PFSK-1 (cell line): ENCODE measurements at regions not wholly inside any gene's neighbourhood (a gene's known extent, or its start where the extent isn't known, plus 50 kb on each side); places are given as distances from the start of the nearest gene placed in this dataset.

Experiments used
- FOXP2 ChIP-seq: optimal IDR thresholded peaks from 2 replicates; pipeline ENCODE3; 2011; ENCODE audit warnings: borderline replicate concordance, control low read depth, inconsistent platforms; ENCODE audit not compliant: insufficient read depth; ENCODE audit errors: extremely low read length, extremely low read depth
- POLR2AphosphoS5 ChIP-seq: IDR thresholded peaks from 2 replicates; pipeline ENCODE4 v1.6.1; 2012; ENCODE audit warnings: low read depth, mild to moderate bottlenecking, control low read depth, low read length, moderate library complexity
- REST ChIP-seq, 2 experiments: IDR thresholded peaks; 2 replicates each; pipeline versions ENCODE4 v1.6.1 to v1.8.0; 2011 to 2012; ENCODE audit warnings: low read depth in 2 of 2, low read length in 2 of 2, control low read depth in 1 of 2, inconsistent platforms in 1 of 2, mild to moderate bottlenecking in 1 of 2, moderate library complexity in 1 of 2; ENCODE audit not compliant: insufficient read depth in 1 of 2
- SIN3A ChIP-seq: IDR thresholded peaks from 2 replicates; pipeline ENCODE4 v1.6.1; 2012; ENCODE audit warnings: mild to moderate bottlenecking, low read length, moderate library complexity, borderline replicate concordance; ENCODE audit not compliant: insufficient read depth
- TAF1 ChIP-seq: IDR thresholded peaks from 2 replicates; pipeline ENCODE4 v1.6.1; 2012; ENCODE audit warnings: low read length, control low read depth, borderline replicate concordance; ENCODE audit not compliant: insufficient read depth

DNA sequence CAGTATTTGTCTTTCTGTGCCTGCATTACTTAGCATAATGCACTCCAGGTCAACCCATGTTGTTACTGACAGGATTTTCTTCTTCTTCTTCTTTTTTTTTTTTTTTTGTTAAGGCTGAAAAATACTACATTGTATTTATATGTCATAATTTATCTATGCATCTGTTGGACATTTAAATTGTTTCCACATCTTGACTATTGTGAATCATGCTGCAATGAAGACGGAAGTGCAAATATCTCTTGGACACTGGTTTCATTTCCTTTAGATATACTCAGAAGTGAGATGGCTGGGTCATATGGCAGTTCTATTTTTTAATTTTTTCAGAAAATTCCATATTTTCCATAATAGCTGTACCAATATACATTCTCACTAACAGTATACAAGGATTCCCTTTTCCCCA lies 272.7 kb upstream of the PMFBP1 start:
- TF ChIP-seq TAF1 (no peak), FOXP2 (no peak), REST (IDR thresholded peaks at IDR 0.05; ENCODE audit: insufficient read depth in 1 of 2, low read depth in 2 of 2, low read length in 2 of 2) (no peak), POLR2AphosphoS5 (no peak), SIN3A (no peak)

DNA sequence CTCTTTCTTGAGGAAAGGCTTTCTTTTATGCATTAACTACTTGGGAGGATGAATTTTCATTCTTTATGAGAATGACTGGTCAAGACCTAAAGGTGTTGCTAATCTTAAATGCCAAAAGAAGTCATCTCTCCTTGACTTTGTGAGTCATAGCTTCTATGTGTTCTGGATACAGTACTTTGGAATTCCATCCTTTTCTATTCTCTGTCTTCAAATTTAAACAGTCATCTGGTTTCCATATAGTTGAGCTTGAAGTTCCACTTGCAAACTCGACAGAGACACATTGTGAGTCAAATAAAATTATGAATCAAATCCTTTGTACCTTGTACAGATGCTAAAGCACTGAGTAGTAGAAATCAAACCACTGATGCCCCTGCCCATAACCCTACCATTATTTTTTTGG lies 271.9 kb upstream of the PMFBP1 start:
- TF ChIP-seq SIN3A (no peak), POLR2AphosphoS5 (no peak), FOXP2 (no peak), TAF1 (no peak), REST (IDR thresholded peaks at IDR 0.05; ENCODE audit: insufficient read depth in 1 of 2, low read depth in 2 of 2, low read length in 2 of 2) (no peak)

DNA sequence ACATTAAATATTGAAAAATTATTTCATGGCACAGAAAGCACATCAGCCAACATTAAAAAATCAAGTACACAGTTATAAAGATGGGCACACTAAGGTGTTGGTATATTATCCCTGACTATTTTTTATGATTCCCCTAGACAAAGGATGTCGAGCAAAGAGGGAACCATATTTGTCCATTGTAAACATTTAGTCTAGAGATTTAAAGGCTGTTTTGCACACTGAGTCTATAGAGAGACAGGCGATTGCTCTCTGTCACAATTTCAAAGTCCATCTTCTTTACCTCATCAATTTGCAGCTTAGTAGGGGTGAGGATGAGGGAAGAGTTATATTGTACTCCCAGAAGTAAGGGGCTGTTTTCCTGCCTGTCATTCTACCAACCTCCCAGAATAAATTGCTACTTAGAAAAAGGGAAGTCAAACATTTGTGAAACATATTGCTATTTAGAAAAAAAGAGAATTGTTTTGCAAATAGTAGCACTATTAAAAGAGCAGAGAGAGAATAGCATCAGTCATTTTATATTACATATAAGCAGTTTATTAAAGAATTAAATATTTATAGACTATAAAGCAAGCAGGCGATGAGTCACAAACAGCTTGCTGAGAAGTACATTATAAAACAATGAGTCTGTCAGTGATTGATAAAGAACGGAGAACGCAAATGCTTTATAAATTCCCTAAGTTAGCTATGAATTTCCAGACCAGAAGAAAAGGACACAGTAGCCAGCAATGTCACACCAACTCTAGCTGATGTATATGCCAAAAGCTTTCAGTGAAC lies 270.6 kb upstream of the PMFBP1 start:
- TF ChIP-seq REST (IDR thresholded peaks at IDR 0.05; ENCODE audit: insufficient read depth in 1 of 2, low read depth in 2 of 2, low read length in 2 of 2) = no peak
- no peak for TF ChIP-seq POLR2AphosphoS5

DNA sequence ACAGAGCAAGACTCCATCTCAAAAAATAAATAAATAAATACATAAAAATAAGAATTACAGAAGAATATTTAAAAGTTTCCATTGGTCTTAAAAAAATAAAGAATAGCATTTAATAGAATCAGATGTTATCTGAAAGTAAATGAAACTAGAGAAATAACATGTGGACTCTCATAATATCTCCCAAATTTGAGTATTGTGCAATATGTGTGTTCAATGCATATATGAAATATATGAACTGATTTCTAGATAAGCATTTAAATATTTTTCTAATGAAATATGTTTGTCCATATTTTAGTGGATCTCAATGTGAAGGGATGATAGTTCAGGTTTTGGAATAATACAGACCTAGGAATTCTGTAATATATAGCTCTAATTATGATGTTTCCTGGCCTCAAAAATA lies 265.9 kb upstream of the PMFBP1 start:
- no peak for TF ChIP-seq REST (IDR thresholded peaks at IDR 0.05; ENCODE audit: insufficient read depth in 1 of 2, low read depth in 2 of 2, low read length in 2 of 2)
- no peak for TF ChIP-seq FOXP2

- TF ChIP-seq POLR2AphosphoS5 = no peak
- no peak for TF ChIP-seq REST (IDR thresholded peaks at IDR 0.05; ENCODE audit: insufficient read depth in 1 of 2, low read depth in 2 of 2, low read length in 2 of 2)
- TF ChIP-seq TAF1 = no peak
- TF ChIP-seq FOXP2 = no peak
- TF ChIP-seq SIN3A = no peak
Observed at GRCh38 chr16:72434159-72434558, 262.2 kb upstream of the PMFBP1 start.
